ENCODE measurements at regions not wholly inside any gene's neighbourhood (a gene's known extent, or its start where the extent isn't known, plus 50 kb on each side); places are given as distances from the start of the nearest gene placed in this dataset.

GRCh38 chr7:46932676-46933424, 649.1 kb downstream of the TNS3 start:
- no peak overlapping the region for H3K4me3 ChIP-seq (ENCODE audit: control extremely low read depth in 1 of 5, extremely low read depth in 1 of 5, insufficient read depth in 1 of 5, low read depth in 2 of 5, low read length in 4 of 5)
- ATAC-seq (ENCODE audit: low read depth) = no peak

GRCh38 chr7:46932306-46932675, 649.6 kb downstream of the TNS3 start:
- no peaks in the 10 kb centered on the region for H4K20me1 ChIP-seq (ENCODE audit: control insufficient read depth, insufficient read depth, low read length, poor library complexity, severe bottlenecking)
- CTCF ChIA-PET = no interaction called here
- no peaks in the 10 kb centered on the region for H3K4me1 ChIP-seq (ENCODE audit: control insufficient read depth in 2 of 2, insufficient read depth in 2 of 2, low read length in 2 of 2)
- POLR2A ChIA-PET = no interaction called here
- WGBS (ENCODE audit: insufficient coverage) = 71% methylated on average over 1 of the region's 1 CpG
- no peak overlapping the region for H3K4me2 ChIP-seq (replicated peaks; ENCODE audit: low read depth, low read length, poor library complexity, severe bottlenecking)
- ATAC-seq (ENCODE audit: low read depth) = no peak
- H3K9ac ChIP-seq (ENCODE audit: low read length) = no peak overlapping the region
- H3K27ac Mint-ChIP-seq = no peak overlapping the region
- no peaks in the 10 kb centered on the region for H3K9me3 Mint-ChIP-seq (ENCODE audit: insufficient read depth)
- H3K4me3 Mint-ChIP-seq = no peak overlapping the region
- intact Hi-C loops (cut with micrococcal nuclease) = no loop called here
- peaks cover 9% of the 10 kb centered on the region for H3K27me3 Mint-ChIP-seq
- no peaks in the 10 kb centered on the region for H3K27me3 ChIP-seq (replicated peaks in 1 of 4; ENCODE audit: control extremely low read depth in 1 of 4, control insufficient read depth in 3 of 4, insufficient read depth in 4 of 4, low read length in 3 of 4)
- no peak overlapping the region for H3K27ac ChIP-seq (ENCODE audit: low read length in 2 of 2)
- no peaks in the 10 kb centered on the region for H3K36me3 ChIP-seq (replicated peaks in 1 of 2; ENCODE audit: control extremely low read depth in 1 of 2, control insufficient read depth in 1 of 2, extremely low read depth in 1 of 2, insufficient read depth in 2 of 2, low read length in 1 of 2)
- no peaks in the 10 kb centered on the region for H3K4me1 Mint-ChIP-seq
- H2AFZ ChIP-seq (ENCODE audit: insufficient read depth, low read depth, low read length, poor library complexity, severe bottlenecking) = no peak overlapping the region
- no peak for DNase-seq
- TF ChIP-seq CTCF (IDR thresholded peaks at IDR 0.05) (no peak), EZH2 (IDR thresholded peaks at IDR 0.05; ENCODE audit: borderline replicate concordance, insufficient read depth, low read depth, low read length, poor library complexity, severe bottlenecking) (no peak)
- no peak overlapping the region for H3K4me3 ChIP-seq (ENCODE audit: control extremely low read depth in 1 of 5, extremely low read depth in 1 of 5, insufficient read depth in 1 of 5, low read depth in 2 of 5, low read length in 4 of 5)
- H3K9me3 ChIP-seq (ENCODE audit: control extremely low read depth in 1 of 3, control insufficient read depth in 2 of 3, insufficient read depth in 1 of 3, low read length in 2 of 3) = no peaks in the 10 kb centered on the region
- H3K79me2 ChIP-seq (ENCODE audit: control insufficient read depth, insufficient read depth, low read length) = no peaks in the 10 kb centered on the region

More at GRCh38 chr7:46932676-46933424, 649.1 kb downstream of the TNS3 start:
- H3K36me3 ChIP-seq (replicated peaks in 1 of 2; ENCODE audit: control extremely low read depth in 1 of 2, control insufficient read depth in 1 of 2, extremely low read depth in 1 of 2, insufficient read depth in 2 of 2, low read length in 1 of 2) = no peaks in the 10 kb centered on the region
- CTCF ChIA-PET = no interaction called here
- WGBS (ENCODE audit: insufficient coverage) = 100% methylated on average over 3 of the region's 7 CpGs
- no peaks in the 10 kb centered on the region for H3K9me3 Mint-ChIP-seq (ENCODE audit: insufficient read depth)
- H3K9me3 ChIP-seq (ENCODE audit: control extremely low read depth in 1 of 3, control insufficient read depth in 2 of 3, insufficient read depth in 1 of 3, low read length in 2 of 3) = no peaks in the 10 kb centered on the region
- H3K4me3 Mint-ChIP-seq = no peak overlapping the region
- no peak overlapping the region for H2AFZ ChIP-seq (ENCODE audit: insufficient read depth, low read depth, low read length, poor library complexity, severe bottlenecking)
- no peaks in the 10 kb centered on the region for H3K79me2 ChIP-seq (ENCODE audit: control insufficient read depth, insufficient read depth, low read length)
- POLR2A ChIA-PET = no interaction called here
- no peaks in the 10 kb centered on the region for H3K4me1 Mint-ChIP-seq
- DNase-seq = no peak
- H3K27me3 Mint-ChIP-seq = peaks cover 9% of the 10 kb centered on the region
- intact Hi-C loops (cut with micrococcal nuclease) = no loop called here
- no peaks in the 10 kb centered on the region for H3K27me3 ChIP-seq (replicated peaks in 1 of 4; ENCODE audit: control extremely low read depth in 1 of 4, control insufficient read depth in 3 of 4, insufficient read depth in 4 of 4, low read length in 3 of 4)
- no peaks in the 10 kb centered on the region for H3K4me1 ChIP-seq (ENCODE audit: control insufficient read depth in 2 of 2, insufficient read depth in 2 of 2, low read length in 2 of 2)
- H3K9ac ChIP-seq (ENCODE audit: low read length) = no peak overlapping the region
- H3K4me2 ChIP-seq (replicated peaks; ENCODE audit: low read depth, low read length, poor library complexity, severe bottlenecking) = no peak overlapping the region
- no peak overlapping the region for H3K27ac ChIP-seq (ENCODE audit: low read length in 2 of 2)
- no peak overlapping the region for H3K27ac Mint-ChIP-seq
- H4K20me1 ChIP-seq (ENCODE audit: control insufficient read depth, insufficient read depth, low read length, poor library complexity, severe bottlenecking) = no peaks in the 10 kb centered on the region
- TF ChIP-seq CTCF (IDR thresholded peaks at IDR 0.05) (no peak), EZH2 (IDR thresholded peaks at IDR 0.05; ENCODE audit: borderline replicate concordance, insufficient read depth, low read depth, low read length, poor library complexity, severe bottlenecking) (no peak)
